HG03097 (cell line): ENCODE measurements at regions not wholly inside any gene's neighbourhood (a gene's known extent, or its start where the extent isn't known, plus 50 kb on each side); places are given as distances from the start of the nearest gene placed in this dataset.

Source experiments
- ATAC-seq: cut with Tn5 transposase; IDR thresholded peaks from one replicate; pipeline ENCODE4 v1.9.1; 2021; ENCODE audit not compliant: unreplicated experiment, low FRiP score

- no peak for ATAC-seq
Measured at GRCh38 chr18:75824661-75825060, 397.2 kb upstream of the SMIM21 start.

- no peak for ATAC-seq
Measured at GRCh38 chr18:75823471-75823870, 396.0 kb upstream of the SMIM21 start.

- ATAC-seq = no peak
Measured at GRCh38 chr18:75818383-75818782, 390.9 kb upstream of the SMIM21 start.

- ATAC-seq = no peak
Measured at GRCh38 chr18:75815767-75816166, 388.3 kb upstream of the SMIM21 start.

GRCh38 chr18:75812761-75813160, 385.3 kb upstream of the SMIM21 start:
- ATAC-seq = no peak

GRCh38 chr18:75810961-75811551, 383.6 kb upstream of the SMIM21 start:
- ATAC-seq = no peak

GRCh38 chr18:75810516-75810915, 383.0 kb upstream of the SMIM21 start:
- ATAC-seq = no peak

GRCh38 chr18:75809926-75810255, 382.4 kb upstream of the SMIM21 start:
- no peak for ATAC-seq

- no peak for ATAC-seq
Measured at GRCh38 chr18:75809151-75809925, 381.8 kb upstream of the SMIM21 start.

- ATAC-seq = no peak
Measured at GRCh38 chr18:75805265-75805664, 377.8 kb upstream of the SMIM21 start.

GRCh38 chr18:75802681-75803080, 375.2 kb upstream of the SMIM21 start:
- ATAC-seq = no peak

- no peak for ATAC-seq
Measured at GRCh38 chr18:75801178-75801577, 373.7 kb upstream of the SMIM21 start.

- ATAC-seq = no peak
Measured at GRCh38 chr18:75800331-75800648, 372.8 kb upstream of the SMIM21 start.

GRCh38 chr18:75799449-75800330, 372.2 kb upstream of the SMIM21 start:
- no peak for ATAC-seq

GRCh38 chr18:75797046-75797445, 369.5 kb upstream of the SMIM21 start:
- no peak for ATAC-seq

GRCh38 chr18:75790796-75791195, 363.3 kb upstream of the SMIM21 start:
- no peak for ATAC-seq

- no peak for ATAC-seq
Measured at GRCh38 chr18:75790111-75790510, 362.6 kb upstream of the SMIM21 start.

- ATAC-seq = no peak
Measured at GRCh38 chr18:75785834-75786233, 358.3 kb upstream of the SMIM21 start.

- no peak for ATAC-seq
Measured at GRCh38 chr18:75785206-75785605, 357.7 kb upstream of the SMIM21 start.

GRCh38 chr18:75784390-75784789, 356.9 kb upstream of the SMIM21 start:
- no peak for ATAC-seq

- no peak for ATAC-seq
Measured at GRCh38 chr18:75783566-75784281, 356.2 kb upstream of the SMIM21 start.
